Activated T-cell treated with anti-CD3 and anti-CD28 coated beads, Interleukin-2, amount 50 U/mL, for 1 hour (primary cell): ENCODE measurements at regions not wholly inside any gene's neighbourhood (a gene's known extent, or its start where the extent isn't known, plus 50 kb on each side); places are given as distances from the start of the nearest gene placed in this dataset.

Experiments used
- DNase-seq: peaks from one replicate; pipeline ENCODE4 v3.0.0-alpha.2; 2020

DNA sequence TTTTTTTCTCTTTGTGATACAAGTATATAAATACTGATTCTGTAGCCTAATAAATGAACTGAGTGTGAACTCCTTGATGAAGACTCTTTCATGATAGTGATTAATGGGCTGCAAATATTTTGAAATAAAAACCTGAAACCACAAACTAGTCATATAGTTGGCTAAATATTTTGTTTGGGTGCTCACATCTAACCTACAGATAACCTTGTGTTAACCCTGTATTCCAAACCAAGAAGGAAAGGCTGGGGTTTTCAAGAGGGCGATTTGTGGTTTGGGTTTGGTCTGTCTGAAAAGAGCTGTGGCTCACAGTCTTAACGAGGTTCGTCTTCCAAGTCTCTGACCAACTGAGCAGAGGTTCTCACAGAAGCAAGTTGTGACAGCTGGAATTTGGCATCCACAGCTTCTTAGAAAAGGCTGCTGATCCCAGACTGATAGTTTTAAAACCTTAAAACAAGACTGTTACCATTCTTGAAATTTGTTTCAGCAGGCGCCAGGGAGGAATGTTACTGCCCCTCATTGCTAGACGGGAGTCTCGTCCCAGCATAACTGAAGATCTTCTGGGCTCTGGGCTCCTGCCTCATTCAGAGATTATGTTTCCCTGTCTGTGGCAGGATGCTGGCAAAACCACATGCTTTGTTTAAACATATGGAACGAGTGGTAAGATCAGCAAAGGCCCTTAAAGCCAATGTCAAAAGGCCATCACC is 736.4 kb upstream of the MARCKS start:
- no peak for DNase-seq

GRCh38 chr6:113121571-113121970 is 735.6 kb upstream of the MARCKS start:
- DNase-seq = no peak

GRCh38 chr6:113122060-113122459 is 735.1 kb upstream of the MARCKS start:
- DNase-seq = no peak

DNA sequence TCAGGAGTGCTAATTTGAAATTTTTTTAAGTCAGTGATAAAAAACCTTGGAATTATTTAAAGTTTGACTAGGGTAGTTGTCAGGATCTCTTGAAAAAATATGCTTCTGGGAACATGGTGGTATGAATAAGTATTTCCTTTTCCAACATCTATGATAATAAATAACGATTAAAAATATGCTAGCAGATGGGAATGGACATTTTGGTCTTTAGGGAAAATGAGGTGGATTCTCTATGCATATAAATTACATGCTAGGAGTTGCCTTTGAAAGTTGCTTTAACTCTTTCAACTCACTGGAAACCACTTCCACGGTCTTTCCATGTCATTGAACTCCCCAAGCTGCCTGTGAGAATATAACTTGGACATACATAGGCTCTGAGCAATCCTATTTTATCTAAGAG is 731.5 kb upstream of the MARCKS start:
- DNase-seq = no peak

GRCh38 chr6:113127786-113128419 is 729.2 kb upstream of the MARCKS start:
- DNase-seq = no peak

DNA sequence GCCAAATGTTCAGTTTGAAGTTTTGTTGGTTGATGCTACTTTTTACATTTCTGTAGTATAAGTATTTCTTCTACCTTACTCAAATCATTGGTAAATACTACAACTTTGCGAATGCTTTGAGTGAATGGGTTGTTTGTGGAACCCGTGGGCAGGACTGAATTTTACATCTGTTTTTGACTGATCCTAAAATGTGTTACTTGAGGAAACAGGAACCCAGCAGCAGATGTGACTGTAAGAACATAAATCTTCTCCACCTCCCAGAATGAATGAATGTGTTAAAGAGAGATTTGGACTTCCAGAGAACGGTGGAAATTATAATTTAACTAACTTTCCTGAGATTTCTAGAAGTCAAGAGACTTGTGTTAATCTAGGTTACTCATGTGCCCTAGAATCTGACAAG is 728.5 kb upstream of the MARCKS start:
- DNase-seq = no peak

DNA sequence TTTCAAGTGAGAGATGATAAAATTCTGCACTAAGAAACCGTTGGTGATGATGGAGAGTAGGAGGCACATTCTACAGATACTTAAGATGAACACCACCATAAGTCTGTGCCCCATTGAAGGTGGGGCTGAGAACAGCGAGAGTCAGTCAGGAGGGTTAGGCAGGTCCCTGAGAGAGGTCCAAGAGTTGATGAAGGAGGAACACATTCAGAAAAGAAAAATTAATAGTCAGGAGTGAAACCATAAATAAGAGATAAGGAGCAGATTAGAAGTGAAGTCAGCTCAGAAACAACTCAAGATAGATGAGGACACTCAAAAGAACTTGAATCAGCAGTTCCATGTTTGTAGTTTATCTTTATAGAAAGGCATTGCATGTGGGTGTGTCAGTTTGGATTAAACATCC is 727.2 kb upstream of the MARCKS start:
- no peak for DNase-seq

DNA sequence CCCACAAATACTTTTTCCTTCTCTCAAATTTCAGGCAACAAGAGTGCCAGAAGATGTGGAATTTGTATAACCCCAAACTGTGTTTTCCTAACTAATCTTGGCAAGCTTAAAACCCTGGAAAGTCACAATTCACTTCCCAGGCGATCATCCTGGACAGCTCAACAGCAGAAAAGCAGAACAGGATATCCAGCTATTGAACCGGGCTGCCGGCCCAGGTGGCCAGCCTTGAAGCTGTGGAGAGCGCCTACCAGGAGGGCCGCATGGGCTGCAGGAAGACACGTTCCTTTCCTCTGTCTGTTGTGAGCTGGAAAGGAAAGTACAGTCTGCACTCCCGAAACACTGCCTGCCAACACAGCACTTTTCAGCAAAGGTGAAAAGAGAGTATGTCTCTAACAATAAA is 719.7 kb upstream of the MARCKS start:
- DNase-seq = no peak

- no peak for DNase-seq
Observed at GRCh38 chr6:113140721-113141120, 716.4 kb upstream of the MARCKS start.

- DNase-seq = no peak
Observed at GRCh38 chr6:113141901-113142300, 715.2 kb upstream of the MARCKS start.

DNA sequence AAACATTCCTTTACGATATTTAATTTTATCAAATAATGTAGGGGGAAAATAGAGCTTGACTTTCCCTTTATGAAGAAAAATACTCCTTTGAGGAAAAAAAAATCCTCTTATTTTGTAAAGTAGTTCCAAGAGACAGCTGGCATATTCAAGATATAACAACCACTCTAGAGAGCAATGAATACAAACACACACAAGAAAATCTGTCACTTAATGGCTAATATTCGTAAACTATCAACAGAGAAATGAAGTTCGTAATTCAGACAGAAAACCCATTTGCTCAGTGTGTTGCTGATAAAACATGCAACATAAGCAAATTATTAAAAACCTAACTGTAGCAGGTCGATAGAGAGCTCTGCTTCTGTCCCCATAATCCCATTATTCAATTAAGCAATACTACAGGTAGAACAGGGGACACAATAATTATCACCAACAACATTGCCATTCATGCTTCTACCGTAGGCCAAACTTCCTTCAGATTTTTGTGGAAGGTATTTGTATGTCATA is 714.4 kb upstream of the MARCKS start:
- no peak for DNase-seq

DNA sequence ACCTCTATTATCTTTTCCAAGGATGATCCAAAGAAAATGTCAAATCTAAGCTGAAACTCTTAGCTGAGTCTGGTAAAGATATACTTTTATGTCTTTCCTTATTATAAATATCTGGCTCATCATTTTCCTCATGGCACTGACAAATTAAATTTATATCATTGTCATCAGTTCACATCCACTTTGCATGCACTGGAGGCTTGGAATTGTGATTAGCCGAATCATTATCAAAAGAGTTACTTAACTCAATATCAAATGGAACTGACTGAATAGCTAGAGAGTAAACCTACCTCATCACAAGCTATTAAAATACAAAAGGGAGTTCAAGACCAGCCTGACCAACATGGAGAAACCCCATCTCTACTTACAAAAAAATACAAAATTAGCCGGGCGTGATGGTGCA is 713.9 kb upstream of the MARCKS start:
- DNase-seq = no peak

GRCh38 chr6:113144117-113144516 is 713.0 kb upstream of the MARCKS start:
- DNase-seq = no peak

DNA sequence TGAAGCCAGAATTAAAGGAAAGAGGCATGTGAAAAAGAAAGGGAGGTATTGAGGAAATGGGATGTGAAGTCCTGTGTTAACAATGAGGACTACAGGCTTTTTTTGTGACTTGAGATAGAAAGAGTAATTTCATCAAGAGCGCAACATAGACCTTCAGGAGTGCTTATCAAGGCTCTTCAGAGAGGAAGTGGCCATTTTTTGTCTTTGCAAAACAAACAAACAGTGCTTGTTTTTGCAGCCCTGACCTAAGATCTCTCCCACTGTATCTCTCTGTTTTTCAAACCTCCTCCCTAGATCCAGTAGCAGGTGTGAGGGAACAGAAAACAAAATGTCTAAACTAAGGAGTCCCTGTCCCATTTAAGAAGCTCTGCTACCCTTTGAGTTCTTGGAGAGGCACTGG is 710.3 kb upstream of the MARCKS start:
- no peak for DNase-seq

DNA sequence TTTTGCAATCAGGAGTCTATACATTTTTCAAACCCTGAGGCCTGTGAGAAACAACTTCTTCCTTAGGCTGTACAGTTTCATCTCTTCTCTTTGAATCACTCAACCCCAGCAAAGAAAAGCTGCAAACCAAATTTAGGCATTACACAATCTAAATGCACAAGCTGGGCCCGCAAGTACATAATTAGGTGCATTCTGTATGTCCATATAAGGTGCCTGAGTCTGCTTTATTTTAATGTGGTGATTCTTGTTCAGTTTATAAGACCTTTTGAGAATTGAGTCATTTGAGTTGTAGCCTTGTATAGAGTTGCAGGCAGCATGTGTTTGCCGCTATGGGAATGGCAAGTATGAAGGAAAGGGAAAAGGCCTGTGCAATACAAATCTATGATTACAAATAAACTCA is 709.6 kb upstream of the MARCKS start:
- no peak for DNase-seq

DNA sequence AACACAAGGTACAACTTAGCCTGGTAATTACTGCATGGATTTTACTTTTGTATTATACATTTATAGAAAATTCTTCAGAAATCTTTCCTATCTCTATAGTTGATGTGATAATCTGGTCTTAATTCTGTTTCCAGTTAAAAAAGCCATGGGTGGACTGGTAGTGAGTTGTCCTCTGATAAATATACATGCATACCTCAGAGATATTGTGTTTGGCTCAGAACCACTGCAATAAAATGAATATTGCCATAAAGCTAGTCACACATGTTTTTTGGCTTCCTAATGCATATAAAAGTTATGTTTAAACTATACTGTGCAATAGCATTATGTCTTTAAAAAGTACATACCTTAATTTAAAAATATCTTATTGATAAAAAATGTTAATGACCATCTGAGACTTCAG is 708.6 kb upstream of the MARCKS start:
- no peak for DNase-seq

DNA sequence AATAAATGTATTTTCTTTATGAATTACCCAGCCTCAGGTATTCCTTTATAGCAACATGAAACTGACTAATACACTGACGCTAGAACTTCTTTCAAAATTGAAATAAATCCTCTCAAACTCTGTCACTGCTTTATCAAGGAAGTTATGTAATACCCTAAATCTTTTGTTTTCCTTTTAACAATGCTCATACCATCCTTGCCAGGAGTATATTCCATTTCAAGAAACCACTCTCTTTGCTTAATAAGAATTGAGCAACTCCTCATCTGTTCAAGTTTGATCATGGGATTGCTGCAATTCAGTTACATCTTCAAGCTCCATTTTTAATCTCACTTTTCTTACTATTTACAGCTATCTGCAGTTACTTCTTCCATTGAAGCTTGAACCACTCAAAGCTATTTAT is 707.6 kb upstream of the MARCKS start:
- DNase-seq = no peak

DNA sequence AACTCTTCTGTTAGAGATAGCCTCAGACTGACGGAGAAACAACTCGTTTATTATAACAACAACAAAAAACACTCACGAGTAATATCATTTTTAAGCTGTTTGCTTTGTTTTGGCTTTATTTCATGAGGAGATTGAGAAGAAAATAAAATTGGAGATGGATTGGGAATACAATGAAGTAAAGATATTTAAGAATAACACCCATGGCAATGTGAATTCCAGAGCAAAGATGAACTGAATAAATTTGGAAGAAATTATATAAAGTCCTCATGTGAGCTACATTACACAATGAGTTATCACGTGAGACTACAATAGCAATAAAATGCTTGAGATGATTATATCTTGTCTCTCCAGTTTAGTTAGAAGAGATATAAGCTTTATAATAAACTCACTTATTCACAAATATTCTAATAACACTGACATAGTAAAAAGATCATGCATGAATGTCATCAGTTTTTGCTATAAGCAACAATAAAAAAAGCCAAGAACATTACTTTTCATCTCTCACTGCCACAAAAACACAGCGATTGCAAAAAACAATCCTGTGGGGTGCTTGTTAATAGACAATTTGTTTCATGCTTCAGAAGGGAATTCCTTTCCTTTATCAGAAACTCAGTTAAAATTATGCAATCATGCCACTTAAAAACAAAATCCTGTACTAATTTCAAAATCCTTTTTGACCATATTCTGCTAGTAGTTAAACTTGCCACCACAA is 696.7 kb upstream of the MARCKS start:
- no peak for DNase-seq

DNA sequence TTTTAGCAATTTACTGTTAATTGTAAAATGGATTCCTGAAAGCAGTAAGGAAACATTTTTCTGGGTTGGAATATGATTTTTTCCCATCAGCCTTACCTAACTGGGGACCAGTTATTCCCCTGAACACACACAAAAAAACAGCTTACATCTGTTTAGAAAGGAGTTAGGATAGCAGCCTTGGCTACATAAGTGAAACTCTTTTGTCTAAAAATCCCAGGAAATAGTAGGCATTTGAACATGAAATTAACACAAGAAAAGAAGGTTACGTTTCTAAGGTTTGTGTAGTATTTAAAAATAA is 696.2 kb upstream of the MARCKS start:
- no peak for DNase-seq

DNA sequence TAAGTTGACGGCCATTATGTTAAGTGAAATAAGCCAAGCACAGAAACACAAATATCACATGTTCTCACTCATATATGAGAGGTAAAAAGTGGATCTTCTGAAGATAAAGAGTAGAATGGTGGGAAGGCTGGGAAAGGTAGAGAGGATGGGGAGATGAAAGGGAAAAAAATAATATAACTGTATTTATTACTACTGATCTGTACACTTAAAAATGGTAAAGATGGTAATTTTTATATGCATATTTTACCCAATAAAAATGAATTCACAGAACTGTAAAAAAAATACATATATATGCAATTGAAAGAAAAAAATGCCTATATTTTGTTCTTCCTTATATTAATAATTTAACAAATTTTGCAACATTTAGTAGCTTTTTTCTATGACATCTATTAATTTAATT is 694.4 kb upstream of the MARCKS start:
- no peak for DNase-seq

DNA sequence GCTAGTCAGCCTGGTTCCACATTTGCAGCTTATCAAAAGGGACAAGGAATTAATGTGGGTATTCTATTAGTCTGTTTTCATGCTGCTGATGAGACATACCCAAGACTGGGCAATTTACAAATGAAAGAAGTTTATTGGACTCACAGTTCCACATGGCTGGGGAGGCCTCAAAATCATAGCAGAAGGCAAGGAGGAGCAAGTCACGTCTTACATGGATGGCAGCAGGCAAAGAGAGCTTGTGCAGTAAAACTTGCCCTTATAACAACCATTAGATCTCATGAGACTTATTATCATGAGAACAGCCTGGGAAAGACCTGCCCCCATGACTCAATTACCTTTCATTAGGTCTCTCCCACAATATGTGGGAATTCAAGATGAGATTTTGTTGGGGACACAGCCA is 689.1 kb upstream of the MARCKS start:
- no peak for DNase-seq

- no peak for DNase-seq
Observed at GRCh38 chr6:113169484-113169883, 687.7 kb upstream of the MARCKS start.

DNA sequence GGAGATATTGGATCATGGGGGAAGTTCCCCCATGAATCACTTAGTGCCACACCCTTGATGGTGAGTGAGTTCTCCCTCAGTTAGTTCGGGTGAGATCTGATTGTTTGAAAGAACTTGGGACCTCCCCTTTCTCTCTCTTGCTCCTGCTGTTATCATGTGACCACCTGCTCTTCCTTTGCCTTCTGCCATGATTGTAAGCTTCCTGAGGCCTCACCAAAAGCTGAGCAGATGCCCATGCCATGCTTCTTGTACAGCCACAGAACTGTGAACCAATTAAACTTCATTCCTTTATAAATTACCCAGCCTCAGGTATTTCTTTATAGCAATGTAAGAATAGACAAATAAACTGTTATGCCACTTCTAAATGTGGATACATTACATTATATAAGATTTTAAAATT is 686.7 kb upstream of the MARCKS start:
- DNase-seq = no peak

DNA sequence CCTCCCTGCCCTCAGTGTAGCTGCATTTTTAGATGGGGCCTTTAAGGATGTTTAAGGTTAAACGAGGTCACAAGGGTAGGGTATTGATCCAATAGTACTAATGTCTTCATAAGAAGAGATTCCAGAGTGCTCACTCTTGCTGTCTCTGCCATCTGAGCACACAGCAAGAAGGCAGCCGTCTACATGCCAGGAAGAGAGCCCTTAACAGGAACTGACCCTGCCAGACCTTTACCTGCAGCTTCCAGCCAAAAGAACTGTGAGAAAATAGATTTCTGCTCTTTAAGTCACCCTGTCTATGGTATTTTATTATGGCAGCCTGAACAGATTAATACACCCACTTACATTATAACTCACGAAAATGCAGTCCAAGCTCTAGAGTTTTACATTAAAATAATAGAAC is 685.3 kb upstream of the MARCKS start:
- no peak for DNase-seq
